Progenitor cell of endocrine pancreas (in vitro differentiated cells): ENCODE measurements at regions not wholly inside any gene's neighbourhood (a gene's known extent, or its start where the extent isn't known, plus 50 kb on each side); places are given as distances from the start of the nearest gene placed in this dataset.

Experiments
- DNase-seq: peaks from one replicate; pipeline ENCODE4 v3.0.0; 2021; ENCODE audit warnings: low spot score; ENCODE audit not compliant: unreplicated experiment
- H3K27ac Mint-ChIP-seq: 2 replicates; pipeline ENCODE4 v1.8.0; 2021; ENCODE audit warnings: mild to moderate bottlenecking, moderate library complexity, mixed read lengths
- H3K27me3 Mint-ChIP-seq: 2 replicates; pipeline ENCODE4 v1.8.0; 2021; ENCODE audit warnings: mixed read lengths
- H3K36me3 Mint-ChIP-seq: 2 replicates; pipeline ENCODE4 v1.8.0; 2022; ENCODE audit warnings: mixed read lengths; ENCODE audit not compliant: insufficient read depth
- H3K4me1 Mint-ChIP-seq: 2 replicates; pipeline ENCODE4 v1.8.0; 2021; ENCODE audit warnings: low read depth, mixed read lengths
- H3K4me3 Mint-ChIP-seq: 2 replicates; pipeline ENCODE4 v1.8.0; 2021; ENCODE audit warnings: low read depth, mild to moderate bottlenecking, moderate library complexity, mixed read lengths
- H3K9me3 Mint-ChIP-seq: 2 replicates; pipeline ENCODE4 v1.8.0; 2021; ENCODE audit warnings: low read depth, mixed read lengths
- TF ChIP-seq, protein P1 (sequence below): fragments of 200-600 bp; sonication (generic); IDR thresholded peaks from one replicate; pipeline ENCODE4 v1.5.0; 2021; ENCODE audit warnings: antibody characterized with exemption, mild to moderate bottlenecking; ENCODE audit not compliant: unreplicated experiment

DNA sequence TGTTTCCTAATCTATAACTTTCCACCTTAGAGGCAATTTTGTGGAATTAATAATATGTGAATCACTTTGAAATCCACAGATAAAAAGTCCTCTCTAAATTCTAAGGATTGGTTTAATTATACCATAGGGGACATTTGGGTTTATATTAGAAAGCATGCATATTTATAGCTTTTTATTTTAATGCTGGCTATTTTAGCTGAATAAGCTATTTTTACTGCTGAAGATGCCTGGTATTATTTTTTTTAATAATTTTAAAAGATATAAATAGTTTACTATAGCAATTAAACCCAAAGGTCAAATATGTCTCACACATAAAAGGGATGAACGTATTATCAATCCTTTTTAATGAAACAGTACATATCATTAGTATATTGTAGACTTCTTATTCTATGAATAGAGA lies 415.4 kb downstream of the MAGEB5 start:
- Mint-ChIP-seq H3K27me3 (no peaks in the 10 kb centered on the region), H3K27ac (no peak overlapping the region), H3K4me1 (no peaks in the 10 kb centered on the region), H3K9me3 (peaks cover 20% of the 10 kb centered on the region), H3K4me3 (no peak overlapping the region), H3K36me3 (no peaks in the 10 kb centered on the region)
- TF ChIP-seq, protein P1, sequence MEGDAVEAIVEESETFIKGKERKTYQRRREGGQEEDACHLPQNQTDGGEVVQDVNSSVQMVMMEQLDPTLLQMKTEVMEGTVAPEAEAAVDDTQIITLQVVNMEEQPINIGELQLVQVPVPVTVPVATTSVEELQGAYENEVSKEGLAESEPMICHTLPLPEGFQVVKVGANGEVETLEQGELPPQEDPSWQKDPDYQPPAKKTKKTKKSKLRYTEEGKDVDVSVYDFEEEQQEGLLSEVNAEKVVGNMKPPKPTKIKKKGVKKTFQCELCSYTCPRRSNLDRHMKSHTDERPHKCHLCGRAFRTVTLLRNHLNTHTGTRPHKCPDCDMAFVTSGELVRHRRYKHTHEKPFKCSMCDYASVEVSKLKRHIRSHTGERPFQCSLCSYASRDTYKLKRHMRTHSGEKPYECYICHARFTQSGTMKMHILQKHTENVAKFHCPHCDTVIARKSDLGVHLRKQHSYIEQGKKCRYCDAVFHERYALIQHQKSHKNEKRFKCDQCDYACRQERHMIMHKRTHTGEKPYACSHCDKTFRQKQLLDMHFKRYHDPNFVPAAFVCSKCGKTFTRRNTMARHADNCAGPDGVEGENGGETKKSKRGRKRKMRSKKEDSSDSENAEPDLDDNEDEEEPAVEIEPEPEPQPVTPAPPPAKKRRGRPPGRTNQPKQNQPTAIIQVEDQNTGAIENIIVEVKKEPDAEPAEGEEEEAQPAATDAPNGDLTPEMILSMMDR: no peak
- no peak for DNase-seq

DNA sequence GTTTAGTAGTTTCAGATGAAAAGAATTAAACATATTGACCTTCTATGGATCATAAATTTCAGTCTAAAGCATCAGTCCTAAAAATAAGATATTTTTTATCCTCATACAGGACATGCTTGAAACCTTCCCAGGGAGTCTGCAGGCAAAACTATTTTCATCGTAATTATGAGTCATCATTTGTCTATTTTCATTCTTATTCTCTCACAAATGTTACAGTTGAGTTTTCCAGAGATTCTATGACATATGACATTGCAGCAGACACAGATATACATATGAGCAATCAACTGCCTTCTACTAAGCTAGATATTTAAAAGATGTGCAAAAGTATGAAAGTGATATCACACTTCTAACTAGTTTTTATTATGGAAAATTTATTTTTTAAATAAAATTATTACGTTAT lies 398.0 kb downstream of the MAGEB5 start:
- TF ChIP-seq, protein P1: no peak
- Mint-ChIP-seq H3K4me1 (no peaks in the 10 kb centered on the region), H3K27ac (no peak overlapping the region), H3K9me3 (peaks cover 16% of the 10 kb centered on the region), H3K27me3 (no peaks in the 10 kb centered on the region), H3K36me3 (no peaks in the 10 kb centered on the region), H3K4me3 (no peak overlapping the region)
- no peak for DNase-seq

DNA sequence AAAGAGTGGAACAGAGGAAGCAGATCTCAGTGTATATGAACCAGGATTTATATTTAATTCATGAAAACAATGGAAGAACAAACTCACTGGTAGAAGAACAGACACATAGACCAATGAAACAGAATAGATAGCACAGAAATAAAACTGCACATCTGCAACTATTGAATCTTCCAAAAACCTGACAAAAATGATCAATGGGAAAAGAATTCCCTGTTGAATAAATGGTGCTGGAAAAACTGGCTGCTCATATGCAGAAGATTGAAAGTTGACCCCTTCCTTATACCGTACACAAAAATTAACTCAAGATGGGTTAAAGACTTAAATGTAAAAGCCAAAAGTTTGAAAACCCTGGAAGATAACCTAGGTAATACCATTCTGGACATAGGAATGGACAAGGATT lies 391.0 kb downstream of the MAGEB5 start:
- Mint-ChIP-seq H3K27me3 (no peaks in the 10 kb centered on the region), H3K9me3 (peaks cover 5% of the 10 kb centered on the region), H3K27ac (no peak overlapping the region), H3K36me3 (no peaks in the 10 kb centered on the region), H3K4me3 (no peak overlapping the region), H3K4me1 (no peaks in the 10 kb centered on the region)
- TF ChIP-seq, protein P1: no peak
- DNase-seq: no peak

DNA sequence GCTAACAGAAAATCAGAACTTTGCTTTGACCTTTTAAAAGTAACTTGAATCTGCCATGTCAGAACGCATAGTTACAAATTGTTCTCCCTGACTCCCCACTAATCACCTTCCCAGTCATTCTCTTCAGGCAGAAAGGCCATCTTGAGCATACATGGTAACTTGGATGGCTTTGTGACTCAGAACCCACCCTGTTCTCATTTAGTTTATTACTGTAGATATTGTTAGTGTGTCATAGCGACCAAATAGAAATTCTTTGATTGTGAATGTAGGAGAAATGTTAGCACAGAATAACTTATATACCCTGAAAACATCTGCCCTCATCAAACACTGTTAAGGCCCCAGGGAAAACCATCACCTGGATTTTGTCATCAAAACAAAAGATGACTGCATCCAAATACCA lies 382.0 kb downstream of the MAGEB5 start:
- H3K36me3 Mint-ChIP-seq: no peaks in the 10 kb centered on the region
- H3K27ac Mint-ChIP-seq: no peak overlapping the region
- H3K4me3 Mint-ChIP-seq: no peak overlapping the region
- no peaks in the 10 kb centered on the region for H3K27me3 Mint-ChIP-seq
- H3K9me3 Mint-ChIP-seq: peaks cover 23% of the 10 kb centered on the region
- TF ChIP-seq, protein P1: no peak
- no peak for DNase-seq
- no peaks in the 10 kb centered on the region for H3K4me1 Mint-ChIP-seq

DNA sequence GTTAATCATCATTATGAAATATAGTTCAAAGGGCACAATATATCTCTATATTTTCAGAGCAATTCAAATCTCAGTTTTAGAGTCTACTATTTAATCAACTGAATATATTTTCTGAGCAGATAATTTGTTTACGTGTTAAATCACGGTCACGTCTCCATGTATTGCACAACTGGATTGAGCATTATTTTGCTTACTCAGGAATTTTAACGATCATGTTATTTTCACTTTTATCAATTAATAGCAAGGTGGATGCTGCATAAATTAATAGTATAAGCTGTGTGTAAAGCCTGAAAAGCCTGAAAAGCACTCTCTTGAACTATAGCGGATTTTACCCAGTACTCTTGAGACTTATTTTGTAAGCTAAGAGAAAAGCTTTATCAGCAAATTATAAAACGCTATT lies 374.9 kb downstream of the MAGEB5 start:
- no peaks in the 10 kb centered on the region for H3K27me3 Mint-ChIP-seq
- no peaks in the 10 kb centered on the region for H3K36me3 Mint-ChIP-seq
- TF ChIP-seq, protein P1: no peak
- H3K9me3 Mint-ChIP-seq: peaks cover 14% of the 10 kb centered on the region
- no peaks in the 10 kb centered on the region for H3K4me1 Mint-ChIP-seq
- no peak overlapping the region for H3K27ac Mint-ChIP-seq
- no peak for DNase-seq
- no peak overlapping the region for H3K4me3 Mint-ChIP-seq
